ENCODE measurements at regions not wholly inside any gene's neighbourhood (a gene's known extent, or its start where the extent isn't known, plus 50 kb on each side); places are given as distances from the start of the nearest gene placed in this dataset.
A peak's percentile ranks its signal among the peaks of the same experiment; 100 is the strongest.

DNA sequence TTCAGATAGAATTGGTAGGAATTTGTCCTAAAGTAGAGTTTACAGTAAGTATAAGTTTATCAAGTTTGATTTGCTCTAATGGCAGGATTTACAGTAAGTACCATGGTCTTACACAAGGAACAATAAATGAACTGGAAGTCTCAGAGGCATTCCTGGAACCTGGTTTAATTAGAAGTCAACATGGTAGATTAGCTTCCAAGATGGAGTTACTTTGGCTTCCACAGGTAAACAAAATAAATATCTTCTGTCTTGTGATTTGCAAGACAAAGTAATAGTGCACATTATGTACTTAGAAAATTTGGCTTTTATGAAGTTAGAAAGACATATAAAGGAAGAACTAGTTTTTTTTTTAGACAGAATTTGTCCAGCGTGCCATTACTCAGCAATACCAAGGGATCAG lies 190.7 kb downstream of the GLUD2 start:
- in situ Hi-C loops (cut with HindIII; ENCODE audit: low sequenced_read_pairs): no loop called here
- DNase-seq (ENCODE audit: low read depth, low spot score): no peak
- H3K4me3 ChIP-seq (ENCODE audit: low read depth, low read length): no peak overlapping the region
- TF ChIP-seq, protein P1, sequence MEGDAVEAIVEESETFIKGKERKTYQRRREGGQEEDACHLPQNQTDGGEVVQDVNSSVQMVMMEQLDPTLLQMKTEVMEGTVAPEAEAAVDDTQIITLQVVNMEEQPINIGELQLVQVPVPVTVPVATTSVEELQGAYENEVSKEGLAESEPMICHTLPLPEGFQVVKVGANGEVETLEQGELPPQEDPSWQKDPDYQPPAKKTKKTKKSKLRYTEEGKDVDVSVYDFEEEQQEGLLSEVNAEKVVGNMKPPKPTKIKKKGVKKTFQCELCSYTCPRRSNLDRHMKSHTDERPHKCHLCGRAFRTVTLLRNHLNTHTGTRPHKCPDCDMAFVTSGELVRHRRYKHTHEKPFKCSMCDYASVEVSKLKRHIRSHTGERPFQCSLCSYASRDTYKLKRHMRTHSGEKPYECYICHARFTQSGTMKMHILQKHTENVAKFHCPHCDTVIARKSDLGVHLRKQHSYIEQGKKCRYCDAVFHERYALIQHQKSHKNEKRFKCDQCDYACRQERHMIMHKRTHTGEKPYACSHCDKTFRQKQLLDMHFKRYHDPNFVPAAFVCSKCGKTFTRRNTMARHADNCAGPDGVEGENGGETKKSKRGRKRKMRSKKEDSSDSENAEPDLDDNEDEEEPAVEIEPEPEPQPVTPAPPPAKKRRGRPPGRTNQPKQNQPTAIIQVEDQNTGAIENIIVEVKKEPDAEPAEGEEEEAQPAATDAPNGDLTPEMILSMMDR (IDR thresholded peaks at IDR 0.05; ENCODE audit: low read depth, low read length): no peak

DNA sequence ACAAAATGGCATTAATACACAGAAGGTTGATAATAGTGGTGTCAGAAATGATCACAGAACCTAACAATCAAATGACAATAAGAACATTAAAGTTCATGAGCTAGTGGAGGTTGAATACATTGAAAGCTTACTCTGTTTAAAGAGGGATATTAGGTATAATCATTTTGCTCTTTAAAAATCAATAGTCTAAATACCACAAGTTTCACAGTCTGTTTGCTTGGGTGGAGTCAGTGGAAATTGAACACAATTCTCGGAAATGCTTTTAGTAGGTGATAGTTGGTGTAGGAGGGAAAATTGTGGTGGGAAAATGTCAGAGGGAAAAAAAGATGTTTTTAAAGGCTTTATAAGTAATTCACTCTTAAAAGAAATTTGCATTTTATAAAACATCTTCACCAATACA lies 197.1 kb downstream of the GLUD2 start:
- no peak overlapping the region for H3K4me3 ChIP-seq (ENCODE audit: low read depth, low read length)
- TF ChIP-seq, protein P1 (IDR thresholded peaks at IDR 0.05; ENCODE audit: low read depth, low read length): no peak
- in situ Hi-C loops (cut with HindIII; ENCODE audit: low sequenced_read_pairs): no loop called here
- DNase-seq (ENCODE audit: low read depth, low spot score): no peak

DNA sequence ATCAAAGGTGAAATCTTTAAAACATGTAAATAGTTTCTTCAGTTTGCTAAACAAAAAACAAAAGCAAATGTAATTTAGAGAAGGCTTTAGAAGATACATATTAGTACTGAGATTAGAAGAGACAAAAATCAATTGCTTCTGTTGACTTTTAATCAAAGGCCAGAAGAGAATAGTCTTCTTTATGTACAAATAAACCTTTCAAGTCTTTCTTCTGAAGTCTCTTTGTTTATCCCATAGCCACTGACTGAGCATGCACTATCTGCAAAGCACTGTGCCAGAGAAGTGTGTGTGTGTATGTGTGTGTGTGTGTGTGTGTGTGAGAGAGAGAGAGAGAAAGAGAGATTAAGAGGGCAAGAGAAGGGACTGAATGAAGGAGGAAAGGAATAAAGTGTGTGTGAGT lies 198.4 kb downstream of the GLUD2 start:
- H3K4me3 ChIP-seq (ENCODE audit: low read depth, low read length): no peak overlapping the region
- TF ChIP-seq, protein P1 (IDR thresholded peaks at IDR 0.05; ENCODE audit: low read depth, low read length): no peak
- DNase-seq (ENCODE audit: low read depth, low spot score): no peak
- in situ Hi-C loops (cut with HindIII; ENCODE audit: low sequenced_read_pairs): no loop called here

DNA sequence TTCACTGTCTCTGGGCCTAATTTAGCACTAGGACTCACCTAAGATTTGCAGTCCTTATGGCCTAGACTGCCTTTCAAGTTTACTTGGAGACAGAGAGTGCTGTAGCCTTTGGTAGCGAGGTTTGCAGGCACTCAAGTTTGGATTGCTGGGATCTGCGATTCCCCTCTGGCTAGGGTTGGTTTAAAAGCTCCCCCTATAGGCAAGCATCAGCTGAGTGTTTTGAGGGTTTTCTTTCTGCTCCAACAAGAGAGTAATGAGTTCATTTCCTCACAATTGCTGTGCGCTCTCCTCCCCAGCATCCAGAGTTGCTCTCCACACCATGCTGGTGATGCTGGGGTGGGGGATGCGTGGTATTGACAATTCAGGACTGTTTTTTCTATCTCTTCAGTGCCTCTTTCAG lies 206.9 kb downstream of the GLUD2 start:
- H3K4me3 ChIP-seq (ENCODE audit: low read depth, low read length): no peak overlapping the region
- in situ Hi-C loops (cut with HindIII; ENCODE audit: low sequenced_read_pairs): no loop called here
- TF ChIP-seq, protein P1 (IDR thresholded peaks at IDR 0.05; ENCODE audit: low read depth, low read length): peak; percentile 11
- no peak for DNase-seq (ENCODE audit: low read depth, low spot score)

DNA sequence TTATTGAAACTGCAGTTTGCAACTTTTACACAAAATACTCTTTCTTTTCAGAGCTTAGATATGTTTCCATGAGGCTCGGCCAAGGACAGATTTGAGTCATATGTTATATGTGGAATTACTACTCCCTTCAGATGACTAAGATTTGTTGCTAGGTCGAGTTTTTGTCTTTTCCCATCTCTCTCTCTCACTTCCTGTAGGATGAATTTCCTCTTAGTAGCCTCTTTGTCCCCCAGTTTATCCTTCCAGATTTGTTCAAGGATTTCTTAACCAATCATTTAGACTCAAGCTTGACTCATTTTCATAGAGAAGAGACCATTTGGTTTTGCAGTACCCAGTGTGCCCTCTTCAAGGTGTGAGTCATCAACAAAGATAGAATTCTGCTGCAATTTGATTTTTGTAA lies 209.2 kb downstream of the GLUD2 start:
- in situ Hi-C loops (cut with HindIII; ENCODE audit: low sequenced_read_pairs): no loop called here
- TF ChIP-seq, protein P1 (IDR thresholded peaks at IDR 0.05; ENCODE audit: low read depth, low read length): no peak
- DNase-seq (ENCODE audit: low read depth, low spot score): peak; percentile 2
- no peak overlapping the region for H3K4me3 ChIP-seq (ENCODE audit: low read depth, low read length)

DNA sequence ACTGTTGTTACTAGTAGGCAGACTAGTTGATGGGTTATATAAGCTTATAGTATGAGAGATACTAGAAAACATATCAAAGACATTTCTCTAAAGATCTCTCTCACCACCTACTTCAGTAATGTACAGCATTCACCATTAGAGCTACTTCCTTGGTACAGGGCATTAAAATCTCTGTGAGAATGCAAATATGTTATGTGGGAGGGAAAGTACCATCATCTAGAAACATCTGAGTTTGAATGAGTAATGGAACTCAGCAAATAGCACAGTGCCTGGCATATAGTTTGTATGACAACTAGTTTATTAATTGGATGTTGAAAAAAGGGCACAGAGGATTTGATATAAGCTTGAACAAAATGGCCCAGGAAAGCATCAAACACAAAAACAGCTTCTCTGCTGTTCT lies 211.1 kb downstream of the GLUD2 start:
- DNase-seq (ENCODE audit: low read depth, low spot score): no peak
- H3K4me3 ChIP-seq (ENCODE audit: low read depth, low read length): no peak overlapping the region
- in situ Hi-C loops (cut with HindIII; ENCODE audit: low sequenced_read_pairs): no loop called here
- TF ChIP-seq, protein P1 (IDR thresholded peaks at IDR 0.05; ENCODE audit: low read depth, low read length): no peak

DNA sequence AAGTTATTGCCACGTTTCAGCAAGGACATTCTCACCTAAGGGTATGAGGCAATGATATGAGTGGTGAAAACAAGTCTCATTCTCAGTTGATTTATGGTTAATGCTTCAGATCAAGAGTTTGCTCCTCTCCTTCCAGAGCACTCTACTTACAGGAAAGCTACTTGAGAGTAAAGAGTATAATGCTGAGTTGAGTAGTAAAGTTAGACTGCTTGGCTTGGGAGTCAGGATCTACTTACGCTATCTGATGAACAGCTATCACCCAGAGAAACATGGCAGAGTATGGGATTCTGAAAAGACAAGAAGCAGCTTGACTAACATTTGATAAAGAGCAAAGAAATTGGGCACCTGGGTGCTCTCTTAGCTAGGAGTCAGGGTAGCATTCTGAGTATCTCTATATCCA lies 211.8 kb downstream of the GLUD2 start:
- in situ Hi-C loops (cut with HindIII; ENCODE audit: low sequenced_read_pairs): no loop called here
- DNase-seq (ENCODE audit: low read depth, low spot score): no peak
- no peak overlapping the region for H3K4me3 ChIP-seq (ENCODE audit: low read depth, low read length)
- TF ChIP-seq, protein P1 (IDR thresholded peaks at IDR 0.05; ENCODE audit: low read depth, low read length): no peak
